GM12892 (cell line): ENCODE measurements at regions not wholly inside any gene's neighbourhood (a gene's known extent, or its start where the extent isn't known, plus 50 kb on each side); places are given as distances from the start of the nearest gene placed in this dataset.

Experiments used
- POLR2A ChIP-seq: IDR thresholded peaks from 2 replicates; pipeline ENCODE4 v1.6.1; 2011; ENCODE audit warnings: low read depth, low read length, control low read depth
- POLR2AphosphoS5 ChIP-seq: IDR thresholded peaks from 2 replicates; pipeline ENCODE4 v1.6.1; 2011; ENCODE audit warnings: low read depth, low read length, control low read depth

DNA sequence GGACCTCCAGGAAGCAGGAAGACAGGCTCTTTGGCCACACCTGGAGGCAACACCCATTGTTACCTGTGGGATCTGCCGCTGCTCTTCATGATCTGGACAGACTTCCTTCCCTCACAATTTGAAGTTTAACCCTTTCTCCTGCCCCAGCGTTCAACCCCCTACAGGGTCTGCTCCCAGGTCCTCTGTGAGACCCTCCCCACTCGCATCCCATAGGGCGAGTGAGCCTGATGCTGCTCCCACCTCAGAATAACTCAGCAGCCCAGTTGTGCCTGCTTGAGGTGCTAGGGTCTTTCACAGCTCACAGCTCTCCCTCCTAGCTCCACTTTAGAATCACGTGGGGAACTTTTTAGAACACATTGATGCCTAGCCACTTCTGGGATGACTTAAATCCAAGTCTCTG, 61.8 kb upstream of the C10orf90 start:
- TF ChIP-seq POLR2A (no peak), POLR2AphosphoS5 (no peak)
